ENCODE measurements at regions not wholly inside any gene's neighbourhood (a gene's known extent, or its start where the extent isn't known, plus 50 kb on each side); places are given as distances from the start of the nearest gene placed in this dataset.

GRCh38 chrX:28349888-28350287 lies 237.4 kb upstream of the IL1RAPL1 start:
- intact Hi-C loops (cut with DNase I): no loop called here
- Histone ChIP-seq H3K4me3 (no peak overlapping the region), H3K9me3 (no peaks in the 10 kb centered on the region), H3K4me1 (no peaks in the 10 kb centered on the region), H3K27me3 (no peaks in the 10 kb centered on the region), H3K27ac (no peak overlapping the region), H3K36me3 (no peaks in the 10 kb centered on the region)
- no peak for TF ChIP-seq CTCF (IDR thresholded peaks at IDR 0.05)
- TF ChIP-seq POLR2A (IDR thresholded peaks at IDR 0.05): no peak
- DNase-seq: no peak

DNA sequence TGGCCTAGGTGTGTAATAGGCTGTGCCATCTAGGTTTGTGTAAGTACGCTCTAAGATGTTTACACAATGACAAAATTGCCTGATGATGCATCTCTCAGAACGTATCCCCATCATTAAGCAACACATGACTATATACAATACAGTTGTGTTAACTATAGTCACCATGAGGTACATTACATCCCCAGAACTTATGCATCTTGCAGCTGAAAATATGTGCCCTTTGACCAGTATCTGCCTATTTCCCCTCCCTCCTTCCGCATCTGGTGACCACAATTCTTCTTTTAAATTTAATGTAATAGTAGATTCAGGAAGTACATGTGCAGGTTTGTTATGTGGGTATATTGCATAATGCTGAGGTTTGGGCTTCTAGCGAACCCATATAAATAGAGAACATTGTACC lies 239.8 kb upstream of the IL1RAPL1 start:
- no peak overlapping the region for H3K4me3 ChIP-seq
- intact Hi-C loops (cut with DNase I): no loop called here
- no peaks in the 10 kb centered on the region for H3K36me3 ChIP-seq
- H3K27ac ChIP-seq: no peak overlapping the region
- no peaks in the 10 kb centered on the region for H3K4me1 ChIP-seq
- 62 to 82% methylated on average over 4 of the region's 4 CpGs for WGBS, 2 donors
- TF ChIP-seq CTCF (IDR thresholded peaks at IDR 0.05): no peak
- no peak for TF ChIP-seq POLR2A (IDR thresholded peaks at IDR 0.05)
- H3K27me3 ChIP-seq: no peaks in the 10 kb centered on the region
- no peaks in the 10 kb centered on the region for H3K9me3 ChIP-seq
- no peak for DNase-seq

- no peaks in the 10 kb centered on the region for H3K9me3 ChIP-seq
- WGBS, 2 donors: 26 to 52% methylated on average over 3 of the region's 3 CpGs
- H3K27me3 ChIP-seq: no peaks in the 10 kb centered on the region
- no peak for DNase-seq
- no peaks in the 10 kb centered on the region for H3K4me1 ChIP-seq
- H3K27ac ChIP-seq: no peak overlapping the region
- intact Hi-C loops (cut with DNase I): no loop called here
- H3K4me3 ChIP-seq: no peak overlapping the region
- no peak for TF ChIP-seq POLR2A (IDR thresholded peaks at IDR 0.05)
- no peak for TF ChIP-seq CTCF (IDR thresholded peaks at IDR 0.05)
- H3K36me3 ChIP-seq: no peaks in the 10 kb centered on the region
Observed at GRCh38 chrX:28329156-28329555, 258.1 kb upstream of the IL1RAPL1 start.

DNA sequence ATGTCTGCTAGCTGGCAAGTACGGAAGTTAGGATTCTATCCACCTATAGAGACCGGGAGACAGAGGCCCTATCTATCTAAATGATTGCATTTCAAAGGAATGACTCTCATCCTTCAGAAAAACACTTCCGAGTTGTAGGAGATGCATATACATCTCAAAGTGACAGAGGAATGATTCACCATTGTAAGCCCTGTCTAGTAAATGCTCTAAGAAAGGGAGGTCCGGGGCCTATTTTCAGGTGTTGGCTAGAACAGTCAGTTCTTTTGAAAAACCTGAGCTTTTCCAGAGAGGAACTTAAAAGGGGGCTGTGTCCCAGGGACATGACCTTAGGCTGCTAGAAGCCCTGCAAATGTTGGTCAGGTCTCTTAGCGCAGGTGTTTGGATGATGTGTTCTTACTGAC lies 262.9 kb upstream of the IL1RAPL1 start:
- no peak for DNase-seq
- Histone ChIP-seq H3K9me3 (no peaks in the 10 kb centered on the region), H3K27me3 (no peaks in the 10 kb centered on the region), H3K36me3 (no peaks in the 10 kb centered on the region), H3K4me1 (no peaks in the 10 kb centered on the region), H3K4me3 (no peak overlapping the region), H3K27ac (no peak overlapping the region)
- intact Hi-C loops (cut with DNase I): no loop called here
- TF ChIP-seq POLR2A (IDR thresholded peaks at IDR 0.05): no peak
- TF ChIP-seq CTCF (IDR thresholded peaks at IDR 0.05): no peak
- 65 to 92% methylated on average over 4 to 5 of the region's 5 CpGs for WGBS, 2 donors

- DNase-seq: no peak
- H3K36me3 ChIP-seq: no peaks in the 10 kb centered on the region
- no peaks in the 10 kb centered on the region for H3K9me3 ChIP-seq
- H3K4me3 ChIP-seq: no peak overlapping the region
- intact Hi-C loops (cut with DNase I): no loop called here
- no peak overlapping the region for H3K27ac ChIP-seq
- H3K27me3 ChIP-seq: no peaks in the 10 kb centered on the region
- TF ChIP-seq POLR2A (IDR thresholded peaks at IDR 0.05): no peak
- no peak for TF ChIP-seq CTCF (IDR thresholded peaks at IDR 0.05)
- WGBS, 2 donors: 49 to 65% methylated on average over 2 of the region's 2 CpGs
- H3K4me1 ChIP-seq: no peaks in the 10 kb centered on the region
Observed at GRCh38 chrX:28321286-28321685, 266.0 kb upstream of the IL1RAPL1 start.
